ENCODE measurements at regions not wholly inside any gene's neighbourhood (a gene's known extent, or its start where the extent isn't known, plus 50 kb on each side); places are given as distances from the start of the nearest gene placed in this dataset.
A peak's percentile ranks its signal among the peaks of the same experiment; 100 is the strongest.
"Not testable (repeated sequence)": the region's sequence is repeated elsewhere in the genome, so short reads cannot be mapped to it uniquely, and the experiment has no call there.

GRCh38 chr5:51802551-51803184, 419.4 kb downstream of the ISL1 start:
- no peak for DNase-seq

- DNase-seq: no peak
Measured at GRCh38 chr5:51806677-51807076, 423.4 kb downstream of the ISL1 start.

GRCh38 chr5:51810592-51810991, 427.3 kb downstream of the ISL1 start:
- DNase-seq: no peak

DNA sequence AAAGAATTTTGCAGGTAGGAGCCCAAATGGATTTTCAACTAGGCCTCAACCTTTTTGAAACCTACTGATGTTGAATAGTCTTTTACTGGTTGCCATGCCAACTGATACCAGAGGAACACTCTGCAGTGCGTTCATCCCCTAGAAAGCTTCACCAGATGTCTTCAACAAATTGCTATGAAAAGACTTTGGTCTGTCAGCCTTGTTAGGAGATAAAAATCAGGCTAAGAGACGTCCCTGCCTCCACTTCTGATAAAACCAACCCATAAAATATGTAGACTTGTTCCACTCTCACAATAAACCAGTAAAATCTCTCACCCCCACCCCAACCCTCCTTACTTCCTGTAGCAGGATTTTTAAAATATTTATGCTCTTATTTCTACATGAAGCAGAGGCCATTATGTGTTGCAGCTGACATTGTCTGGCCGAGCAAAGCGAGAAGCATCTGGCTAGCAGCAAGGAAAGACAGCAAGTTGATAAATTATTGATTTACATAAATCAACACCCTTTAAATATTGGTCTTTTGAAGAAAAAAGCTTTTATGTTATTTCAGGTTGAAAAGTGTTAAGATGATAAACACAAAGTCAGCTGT, 428.7 kb downstream of the ISL1 start:
- DNase-seq: peak in 1 of 56 donors; percentile 0

DNA sequence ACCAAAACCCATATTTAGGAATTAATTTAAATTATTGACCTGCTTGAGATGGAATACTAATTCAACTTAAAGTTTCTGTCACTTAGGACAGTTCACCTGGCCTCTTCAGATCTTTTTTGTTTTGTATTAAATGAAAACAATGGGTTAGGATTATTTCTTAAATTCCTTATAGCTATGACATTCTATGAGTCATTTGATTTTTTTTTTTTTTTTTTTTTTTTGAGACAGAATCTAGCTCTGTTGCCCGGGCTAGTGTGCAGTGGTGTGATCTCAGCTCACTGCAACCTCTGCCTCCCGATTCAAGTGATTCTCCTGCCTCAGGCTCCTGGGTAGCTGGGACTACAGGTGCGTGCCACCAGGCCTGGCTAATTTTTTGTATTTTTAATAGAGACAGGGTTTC, 431.6 kb downstream of the ISL1 start:
- not testable (repeated sequence) for DNase-seq

GRCh38 chr5:51816427-51816826, 433.2 kb downstream of the ISL1 start:
- no peak for DNase-seq

- no peak for DNase-seq
Measured at GRCh38 chr5:51821697-51822096, 438.4 kb downstream of the ISL1 start.

GRCh38 chr5:51829230-51829629, 446.0 kb downstream of the ISL1 start:
- no peak for DNase-seq

DNA sequence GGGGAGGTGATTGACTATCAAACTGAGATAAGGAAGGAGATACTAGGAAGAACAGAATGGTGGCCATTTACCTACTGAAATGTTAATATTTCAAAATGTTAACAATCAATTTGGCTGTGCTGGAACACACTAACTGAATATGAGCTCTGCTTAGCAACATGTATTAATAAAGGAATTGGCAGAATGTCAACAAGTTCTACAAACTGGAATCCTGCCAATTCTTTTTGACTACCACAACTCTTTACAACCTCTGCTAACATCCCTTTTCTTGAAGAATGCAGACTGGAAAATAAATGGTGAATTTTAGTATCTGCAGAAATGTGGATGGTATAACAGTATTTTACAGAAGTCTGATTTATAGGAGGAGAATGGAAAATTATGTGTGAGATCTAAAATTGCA, 446.4 kb downstream of the ISL1 start:
- no peak for DNase-seq

DNA sequence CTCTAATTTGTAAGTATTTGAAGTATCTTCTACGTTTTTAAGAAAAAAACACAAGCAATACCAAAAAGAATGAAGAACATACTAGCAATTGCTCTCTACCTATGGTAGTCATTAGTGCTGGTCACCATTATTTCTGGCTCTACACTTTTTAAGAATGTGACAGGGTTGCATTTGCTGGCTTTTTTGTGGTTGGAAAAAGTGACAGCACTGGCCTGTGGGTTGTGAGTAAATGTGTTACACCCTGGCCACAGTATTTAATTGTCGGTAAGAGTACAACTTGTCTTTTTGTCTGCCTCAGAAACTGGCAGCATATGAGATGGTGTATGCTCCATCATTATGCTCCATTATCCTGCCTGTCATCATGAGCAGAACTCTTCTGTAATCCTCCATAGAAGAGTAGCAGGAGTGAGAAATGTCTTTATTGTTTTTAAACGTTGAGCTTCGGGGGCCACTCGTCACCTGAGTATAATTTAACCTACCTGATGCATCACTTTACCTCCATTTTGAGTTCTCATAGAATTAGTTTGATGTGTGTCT, 449.8 kb downstream of the ISL1 start:
- no peak for DNase-seq

- DNase-seq: no peak
Measured at GRCh38 chr5:51838459-51838858, 455.2 kb downstream of the ISL1 start.

DNA sequence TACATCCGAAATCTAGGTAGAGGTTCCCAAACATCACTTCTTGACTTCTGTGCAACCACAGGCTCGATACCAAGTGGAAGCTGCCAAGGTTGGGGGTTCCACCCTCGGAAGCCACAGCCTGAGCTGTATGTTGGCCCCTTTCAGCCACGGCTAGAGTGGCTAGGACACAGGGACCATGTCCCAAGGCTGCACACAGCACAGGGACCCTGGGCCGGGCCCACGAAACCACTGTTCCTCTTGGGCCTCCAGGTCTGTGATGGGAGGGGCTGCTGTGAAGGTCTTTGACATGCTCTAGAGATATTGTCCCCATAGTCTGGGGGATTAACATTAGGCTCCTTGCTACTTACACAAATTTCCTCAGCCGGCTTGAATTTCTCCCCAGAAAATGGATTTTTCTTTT, 460.6 kb downstream of the ISL1 start:
- DNase-seq: no peak

DNA sequence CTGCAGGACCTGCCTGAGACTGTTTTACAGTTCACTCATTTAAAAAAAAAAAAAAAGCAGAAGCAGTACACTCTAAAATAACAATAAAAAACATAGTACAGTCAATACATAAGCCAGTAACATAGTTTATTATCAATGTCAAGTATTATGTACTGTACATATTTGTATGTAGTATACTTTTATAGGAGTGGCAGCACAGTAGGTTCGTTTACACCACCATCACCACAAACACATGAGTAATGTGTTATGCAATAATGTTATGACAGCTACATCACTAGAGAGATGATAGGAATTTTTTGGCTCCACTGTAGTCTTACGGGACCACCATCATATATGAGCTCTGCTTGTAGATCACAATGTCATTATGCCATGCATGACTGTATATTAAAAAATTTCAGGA, 462.8 kb downstream of the ISL1 start:
- DNase-seq: no peak

DNA sequence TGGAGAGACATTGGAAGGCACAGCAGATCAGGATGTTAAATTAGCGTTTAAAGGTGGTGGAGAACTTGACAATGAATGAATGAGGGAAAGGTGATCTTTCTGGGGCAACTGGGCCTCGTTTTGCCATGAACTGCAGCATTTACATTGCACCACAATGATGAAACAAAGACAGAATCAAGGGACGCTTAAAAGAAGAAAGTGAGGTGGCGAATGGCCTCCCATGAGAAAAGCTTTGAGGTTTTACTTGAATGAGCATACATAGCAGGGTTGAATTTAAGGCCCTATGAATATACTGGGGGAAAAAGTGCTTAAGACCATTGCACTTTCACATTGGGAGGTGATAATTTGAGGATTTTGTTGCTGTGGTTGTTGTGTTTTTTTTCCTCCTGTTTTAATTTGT, 476.4 kb downstream of the ISL1 start:
- no peak for DNase-seq

DNA sequence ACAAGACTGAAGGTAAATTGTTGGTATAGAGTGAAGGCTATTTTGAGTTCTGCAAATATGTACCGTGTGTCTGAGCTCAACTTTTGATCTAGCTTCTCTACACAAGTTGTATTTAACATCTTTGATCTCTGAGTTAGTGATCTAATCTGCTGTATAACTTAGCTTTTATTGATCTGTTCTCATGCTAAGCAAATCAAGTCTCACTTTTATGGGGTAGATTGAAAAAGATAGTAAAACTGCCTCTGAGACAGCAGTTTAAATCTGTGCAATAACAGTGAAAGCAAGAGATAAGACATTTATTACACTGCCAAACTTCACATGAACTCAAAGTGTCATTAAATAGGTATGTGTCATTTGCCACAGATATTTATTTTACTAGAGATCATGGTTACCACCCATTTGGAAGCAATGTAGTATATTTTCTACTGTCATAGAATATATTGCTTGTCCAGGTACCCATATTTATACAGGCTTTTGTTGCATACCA, 477.3 kb downstream of the ISL1 start:
- no peak for DNase-seq

DNA sequence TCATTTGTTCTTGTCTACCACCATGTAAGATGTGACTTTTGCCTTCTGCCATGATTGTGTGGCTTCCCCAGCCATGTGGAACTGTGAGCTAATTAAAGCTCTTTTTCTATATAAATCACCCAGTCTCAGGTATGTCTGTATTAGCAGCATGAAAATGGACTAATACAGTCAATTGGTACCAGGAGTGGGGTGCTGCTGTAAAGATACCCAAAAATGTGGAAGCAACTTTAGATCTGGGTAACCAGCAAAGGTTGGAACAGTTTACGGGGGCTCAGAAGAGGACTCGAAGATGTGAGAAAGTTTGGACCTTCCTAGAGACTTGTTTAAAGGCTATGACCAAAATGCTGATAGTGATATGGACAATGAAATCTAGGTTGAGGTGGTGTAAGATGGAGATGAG, 488.9 kb downstream of the ISL1 start:
- no peak for DNase-seq

DNA sequence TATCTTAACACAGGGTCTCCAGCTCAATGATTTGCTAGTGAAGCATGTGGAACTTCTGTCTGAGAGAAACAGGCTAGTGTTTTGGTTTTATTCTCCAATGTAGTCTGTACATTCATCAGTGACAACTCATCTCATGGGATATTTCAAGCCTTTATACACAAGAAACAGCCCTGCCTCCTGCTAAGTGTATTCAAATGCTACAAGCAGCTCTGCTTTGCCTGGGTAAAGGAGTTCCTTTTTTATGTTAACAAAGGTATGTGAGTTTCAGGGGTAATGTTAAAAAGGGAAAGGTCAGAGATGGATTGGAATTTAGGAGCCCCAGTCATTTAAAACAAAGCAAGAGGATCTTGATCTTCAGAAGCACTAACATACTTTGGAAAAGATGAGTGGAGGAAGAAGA, 498.7 kb downstream of the ISL1 start:
- no peak for DNase-seq

DNA sequence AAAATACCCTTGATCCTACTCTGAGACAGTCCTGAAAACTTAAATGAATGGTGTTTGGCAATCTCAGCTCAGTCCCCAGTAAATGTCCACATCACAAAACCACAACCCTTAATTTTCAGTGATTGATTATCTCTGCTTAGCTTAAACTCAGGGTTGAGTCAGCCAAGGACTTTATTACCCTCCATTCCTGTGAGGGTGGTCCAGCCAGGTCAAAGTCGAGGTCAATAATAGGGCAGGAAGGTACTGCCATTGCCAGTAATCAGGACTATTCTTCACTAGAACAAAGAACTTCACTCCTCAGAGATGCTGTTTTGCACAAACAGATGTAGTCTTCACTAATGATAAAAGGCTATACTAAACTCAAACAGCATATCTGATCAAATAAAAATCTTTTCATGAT, 499.4 kb downstream of the ISL1 start:
- no peak for DNase-seq

GRCh38 chr5:51889703-51890102, 506.5 kb downstream of the ISL1 start:
- no peak for DNase-seq

DNA sequence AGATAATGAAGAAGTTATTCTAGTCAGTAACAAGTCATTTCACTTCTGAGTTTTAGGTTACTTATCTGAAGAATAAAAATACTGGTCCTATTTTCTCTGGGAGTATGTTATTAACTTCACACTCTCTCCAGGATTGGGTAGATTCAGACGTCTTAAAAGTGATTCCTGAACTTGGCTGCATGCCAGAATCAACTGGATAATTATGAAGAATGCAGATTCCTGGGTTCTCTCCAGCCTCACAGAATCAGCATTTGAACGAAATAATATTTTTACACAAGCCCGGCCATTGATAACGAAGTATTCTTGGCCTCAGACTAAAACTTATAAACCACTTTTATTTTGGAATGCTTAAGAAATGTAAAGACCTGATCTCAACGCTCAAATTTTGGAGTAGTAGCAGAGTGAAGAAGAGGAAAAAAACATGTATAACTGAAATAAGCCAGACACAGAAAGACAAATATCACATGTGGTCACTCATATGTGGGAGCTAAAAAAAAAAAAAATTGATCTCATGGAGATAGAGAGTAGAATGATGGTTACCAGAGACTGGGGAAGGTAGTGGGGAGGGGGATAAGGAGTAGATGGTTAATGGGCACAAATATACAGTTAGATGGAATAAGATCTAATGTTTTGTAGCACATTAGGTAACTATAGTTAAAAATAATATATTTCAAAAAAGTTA, 507.3 kb downstream of the ISL1 start:
- no peak for DNase-seq

- no peak for DNase-seq
Measured at GRCh38 chr5:51892680-51893079, 509.4 kb downstream of the ISL1 start.

GRCh38 chr5:51895834-51896233, 512.6 kb downstream of the ISL1 start:
- no peak for DNase-seq

DNA sequence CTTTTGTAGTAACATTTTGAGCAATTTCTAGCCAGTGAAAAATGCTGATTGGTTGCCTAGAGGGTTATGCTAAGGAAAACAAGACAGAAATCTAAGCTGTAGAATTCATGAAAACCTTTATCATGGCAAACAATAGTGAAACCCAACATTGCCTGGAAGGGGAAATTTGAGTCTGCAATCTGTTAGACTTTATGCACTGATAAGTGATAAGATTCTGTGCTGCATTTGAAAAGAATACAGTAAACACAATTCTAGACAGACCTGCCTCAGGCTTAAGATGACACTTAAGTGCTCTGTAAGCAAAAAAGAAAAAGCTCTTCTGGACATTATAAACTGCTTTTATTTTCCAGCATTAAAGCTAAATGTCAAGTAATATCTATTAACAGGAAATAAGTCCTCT, 519.3 kb downstream of the ISL1 start:
- DNase-seq: no peak

Data from nucleus accumbens (tissue), 56 donors.